ENCODE measurements at regions not wholly inside any gene's neighbourhood (a gene's known extent, or its start where the extent isn't known, plus 50 kb on each side); places are given as distances from the start of the nearest gene placed in this dataset.

- TF ChIP-seq CTCF (IDR thresholded peaks at IDR 0.05): no peak
- no peak for TF ChIP-seq POLR2A (IDR thresholded peaks at IDR 0.05)
Measured at GRCh38 chr11:87423161-87423560, 385.4 kb downstream of the TMEM135 start.

Data from heart left ventricle (tissue), 13 donors.